Thymus (tissue), 11 donors: ENCODE measurements at regions not wholly inside any gene's neighbourhood (a gene's known extent, or its start where the extent isn't known, plus 50 kb on each side); places are given as distances from the start of the nearest gene placed in this dataset.
A peak's percentile ranks its signal among the peaks of the same experiment; 100 is the strongest.

Experiments used
- DNase-seq, 9 donors: peaks; one replicate each; pipeline ENCODE4 v3.0.0-alpha.2; 2013; ENCODE audit warnings: low spot score in 9 of 9, low read depth in 6 of 9, missing footprints in 1 of 9
- H3K27ac ChIP-seq, 2 donors: one replicate each; pipeline ENCODE4 v1.5.1; 2013; ENCODE audit warnings: control low read depth in 1 of 2, low read depth in 1 of 2, low read length in 1 of 2, mild to moderate bottlenecking in 1 of 2, moderate library complexity in 1 of 2
- H3K27me3 ChIP-seq, 2 donors: one replicate each; pipeline ENCODE4 v1.5.1; 2013; ENCODE audit warnings: low read length in 1 of 2; ENCODE audit not compliant: control insufficient read depth in 2 of 2, insufficient read depth in 1 of 2
- H3K36me3 ChIP-seq, 2 donors: one replicate each; pipeline ENCODE4 v1.5.1; 2013; ENCODE audit warnings: low read length in 1 of 2, mild to moderate bottlenecking in 1 of 2, moderate library complexity in 1 of 2; ENCODE audit not compliant: control insufficient read depth in 2 of 2, insufficient read depth in 2 of 2
- H3K4me1 ChIP-seq, 2 donors: one replicate each; pipeline ENCODE4 v1.5.1; 2013; ENCODE audit warnings: low read length in 2 of 2; ENCODE audit not compliant: control insufficient read depth in 2 of 2, insufficient read depth in 2 of 2
- H3K4me3 ChIP-seq, 2 donors: one replicate each; pipeline ENCODE4 v1.5.1; 2013; ENCODE audit warnings: low read length in 2 of 2, control low read depth in 1 of 2, mild to moderate bottlenecking in 1 of 2
- H3K9me3 ChIP-seq, 2 donors: one replicate each; pipeline ENCODE4 v1.5.1; 2013; ENCODE audit warnings: low read length in 1 of 2, mild to moderate bottlenecking in 1 of 2; ENCODE audit not compliant: control insufficient read depth in 2 of 2, insufficient read depth in 1 of 2
- WGBS: extraction: QIAGEN DNeasy Blood & Tissue Kit; methylation state at CpG from one replicate; pipeline ENCODE4 v1.1.7; 2013; 5-methylcytosine and 5-hydroxymethylcytosine counted together
- donor health status: healthy.

DNA sequence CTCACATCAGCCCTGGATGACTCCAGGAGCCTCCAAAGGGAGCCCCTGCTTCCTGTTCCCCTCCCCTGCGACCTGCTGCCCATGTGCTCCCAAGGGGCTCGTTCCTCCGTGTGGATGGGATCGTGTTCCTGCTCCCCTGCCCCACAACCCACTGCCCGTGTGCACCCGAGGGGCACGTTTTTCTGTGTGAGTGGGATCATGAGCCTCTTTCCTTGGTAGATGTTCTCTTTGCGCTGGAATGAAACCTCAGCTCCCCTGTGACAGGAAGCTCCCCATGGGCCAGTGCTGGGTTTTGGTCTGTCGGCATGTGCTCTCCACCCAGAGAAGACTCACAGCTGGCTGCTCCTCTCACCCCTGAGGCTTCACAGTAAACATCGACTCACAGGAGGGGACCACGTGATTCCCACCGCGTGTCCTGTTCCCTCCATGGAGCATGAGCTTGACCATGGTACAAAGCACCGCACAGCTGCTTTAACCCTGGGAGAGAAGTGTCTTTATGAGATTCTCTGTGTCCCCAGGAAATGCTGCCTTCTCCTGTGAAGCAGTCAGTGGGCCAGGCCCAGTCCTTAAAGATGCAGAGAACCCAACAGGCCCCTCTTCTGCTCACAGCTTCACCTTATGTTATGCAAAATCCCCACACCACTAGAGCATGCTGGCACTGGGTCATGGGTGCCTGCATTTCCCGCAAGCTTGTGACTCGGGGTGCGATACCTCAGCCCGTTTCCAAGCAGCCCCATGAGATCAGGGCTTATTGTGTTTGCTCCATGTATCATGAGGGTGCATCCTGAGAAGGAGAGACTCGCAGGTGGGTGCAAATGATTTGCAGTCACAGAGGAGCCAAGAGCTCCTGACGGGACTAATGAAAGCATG, 215.1 kb downstream of the ERMARD start:
- no peak overlapping the region for H3K4me3 ChIP-seq
- 92% methylated on average over 20 of the region's 20 CpGs for WGBS
- DNase-seq = no peak

GRCh38 chr6:169965657-169966311, 214.4 kb downstream of the ERMARD start:
- Histone ChIP-seq H3K4me3 (no peak overlapping the region), H3K27ac (no peak overlapping the region), H3K4me1 (peaks cover 2 to 3% of the 10 kb centered on the region in 2 donors), H3K36me3 (no peaks in the 10 kb centered on the region), H3K27me3 (peaks cover 23 to 29% of the 10 kb centered on the region in 2 donors), H3K9me3 (no peaks in the 10 kb centered on the region)
- WGBS = 92% methylated on average over 25 of the region's 25 CpGs
- DNase-seq = no peak

More for the DNA sequence above, 215.1 kb downstream of the ERMARD start:
- Histone ChIP-seq H3K27ac (no peak overlapping the region), H3K27me3 (peaks cover 16 to 21% of the 10 kb centered on the region in 2 donors), H3K4me1 (peaks cover 2 to 3% of the 10 kb centered on the region in 2 donors), H3K9me3 (no peaks in the 10 kb centered on the region), H3K36me3 (no peaks in the 10 kb centered on the region)

GRCh38 chr6:169965239-169965638, 213.8 kb downstream of the ERMARD start:
- Histone ChIP-seq H3K4me3 (no peak overlapping the region), H3K27me3 (peaks cover 24 to 33% of the 10 kb centered on the region in 2 donors), H3K36me3 (no peaks in the 10 kb centered on the region), H3K27ac (no peak overlapping the region), H3K9me3 (no peaks in the 10 kb centered on the region), H3K4me1 (peaks cover 2 to 3% of the 10 kb centered on the region in 2 donors)
- DNase-seq = no peak
- WGBS = 79% methylated on average over 6 of the region's 6 CpGs

GRCh38 chr6:169964486-169965180, 213.2 kb downstream of the ERMARD start:
- no peaks in the 10 kb centered on the region for H3K9me3 ChIP-seq
- DNase-seq = no peak
- WGBS = 94% methylated on average over 9 of the region's 9 CpGs
- no peak overlapping the region for H3K4me3 ChIP-seq
- H3K27ac ChIP-seq = no peak overlapping the region
- no peaks in the 10 kb centered on the region for H3K36me3 ChIP-seq
- peaks cover 24 to 39% of the 10 kb centered on the region in 2 donors for H3K27me3 ChIP-seq
- H3K4me1 ChIP-seq = peaks cover 4 to 8% of the 10 kb centered on the region in 2 donors

- Histone ChIP-seq H3K27me3 (peaks cover 24 to 43% of the 10 kb centered on the region in 2 donors), H3K27ac (no peak overlapping the region), H3K9me3 (no peaks in the 10 kb centered on the region), H3K4me1 (peaks cover 7 to 16% of the 10 kb centered on the region in 2 donors), H3K4me3 (no peak overlapping the region), H3K36me3 (no peaks in the 10 kb centered on the region)
- WGBS = 95% methylated on average over 55 of the region's 55 CpGs
- DNase-seq = no peak
Measured at GRCh38 chr6:169963581-169964297, 212.3 kb downstream of the ERMARD start.

DNA sequence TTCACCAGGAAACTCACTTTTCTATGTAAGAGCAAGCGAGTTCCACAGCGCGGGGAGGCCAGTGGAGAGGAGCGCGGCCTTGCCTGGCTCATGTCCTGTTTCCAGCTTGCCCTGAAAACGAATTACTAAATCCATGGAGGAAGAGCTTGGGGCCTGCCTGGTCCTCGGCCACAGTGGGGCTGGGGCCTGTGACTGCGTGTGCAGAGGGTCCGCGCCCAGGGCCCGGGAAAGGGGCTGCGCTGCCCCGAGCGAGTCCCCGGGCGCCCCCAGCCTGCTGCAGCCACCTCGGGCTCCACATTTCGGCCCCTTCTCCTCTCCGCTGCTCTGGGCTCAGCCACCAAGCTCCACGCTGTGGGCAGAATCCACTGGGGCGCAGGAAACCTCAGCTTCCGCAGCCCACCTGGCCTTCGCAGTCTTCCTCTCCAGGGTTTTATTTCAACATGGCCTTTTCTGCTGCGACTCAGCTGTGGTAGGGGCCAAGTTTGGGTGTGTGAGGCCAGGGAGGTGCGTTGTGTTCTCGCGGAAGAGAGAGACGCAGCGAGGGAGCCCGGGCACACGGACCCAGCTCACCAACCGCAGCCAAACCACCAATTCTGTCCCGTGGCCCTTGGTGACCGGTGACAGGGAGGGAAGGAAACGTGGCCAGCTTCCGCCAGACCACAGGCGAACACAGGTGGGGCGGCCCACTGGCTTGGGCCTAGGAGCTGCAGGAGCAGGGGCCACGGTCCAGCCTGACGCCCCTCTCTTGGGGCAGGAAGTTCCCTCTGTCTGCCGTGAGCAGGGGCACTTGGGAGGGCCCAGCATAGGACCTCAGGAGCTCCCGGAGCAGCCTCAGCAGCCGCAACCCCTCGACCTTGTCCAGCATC, 211.4 kb downstream of the ERMARD start:
- H3K27ac ChIP-seq = no peak overlapping the region
- 94% methylated on average over 44 of the region's 44 CpGs for WGBS

DNA sequence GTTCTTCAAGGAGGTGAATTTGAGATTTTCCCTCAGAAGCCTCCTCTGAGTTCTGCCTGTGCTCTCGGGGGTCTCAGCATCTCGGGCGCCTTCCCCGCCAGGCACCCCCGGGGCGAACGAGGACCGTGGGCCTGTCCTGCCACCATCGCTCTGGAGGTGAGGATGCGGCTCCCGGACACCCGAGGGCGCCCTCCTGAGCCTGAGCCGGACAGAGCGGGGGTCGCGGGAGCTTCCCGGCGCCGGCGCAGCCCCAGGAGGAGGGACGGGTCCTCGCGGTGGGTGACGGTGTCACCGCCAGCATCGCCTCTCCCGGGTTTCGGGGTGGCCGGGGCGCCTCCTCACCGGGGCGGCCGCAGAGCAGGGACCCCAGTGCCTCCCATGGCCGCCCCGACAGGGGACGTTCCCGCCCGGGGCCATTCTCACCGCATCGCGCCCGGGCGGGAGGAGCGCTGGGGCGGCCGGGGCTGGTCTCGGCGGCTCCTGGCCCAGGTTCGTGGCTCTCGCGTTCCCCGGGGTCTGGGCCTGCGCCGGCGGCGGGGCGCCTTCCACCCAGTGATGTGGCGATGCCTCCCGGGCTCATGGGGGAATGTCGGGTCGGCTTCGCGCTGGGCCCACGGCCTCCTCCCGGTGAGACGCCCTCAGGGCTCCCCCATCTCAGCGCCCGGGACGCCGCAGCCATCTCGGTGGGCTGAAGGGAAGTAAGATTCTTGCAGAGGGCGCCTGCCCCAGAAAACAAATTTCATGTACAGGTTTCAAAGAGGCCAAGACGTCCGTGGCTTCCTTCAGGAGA, 210.5 kb downstream of the ERMARD start:
- DNase-seq = no peak

More for the DNA sequence above, 211.4 kb downstream of the ERMARD start:
- Histone ChIP-seq H3K27me3 (peaks cover 24 to 47% of the 10 kb centered on the region in 2 donors), H3K4me1 (peaks cover 10 to 19% of the 10 kb centered on the region in 2 donors), H3K9me3 (no peaks in the 10 kb centered on the region), H3K36me3 (no peaks in the 10 kb centered on the region), H3K4me3 (no peak overlapping the region)
- no peak for DNase-seq

More for the DNA sequence above, 210.5 kb downstream of the ERMARD start:
- Histone ChIP-seq H3K27me3 (peaks cover 24 to 48% of the 10 kb centered on the region in 2 donors), H3K27ac (no peak overlapping the region), H3K9me3 (no peaks in the 10 kb centered on the region), H3K4me3 (peak overlapping the region in 1 of 2 donors; percentile 41), H3K4me1 (peaks cover 10 to 19% of the 10 kb centered on the region in 2 donors), H3K36me3 (no peaks in the 10 kb centered on the region)
- 5% methylated on average over 75 of the region's 75 CpGs for WGBS
